SK-N-SH (cell line): ENCODE measurements at regions not wholly inside any gene's neighbourhood (a gene's known extent, or its start where the extent isn't known, plus 50 kb on each side); places are given as distances from the start of the nearest gene placed in this dataset.

Experiments used
- CTCF ChIA-PET: fragments of 300-600, 350-600 bp; formaldehyde crosslinking; extraction: SDS; loops from one replicate; lab custom pipeline; 2021; lab: Yijun Ruan, JAX
- POLR2A ChIA-PET: fragments of 350-600 bp; sonication (Branson Sonifier 250); formaldehyde crosslinking; extraction: SDS; loops from one replicate; lab custom pipeline; 2020; ENCODE audit warnings: antibody characterized with exemption, inconsistent platforms; lab: Yijun Ruan, JAX
- DNase-seq: peaks from one replicate; pipeline ENCODE4 v3.0.0; 2012
- H2AFZ ChIP-seq: fragments of 200-600 bp; sonication (generic); 2 replicates; pipeline ENCODE4 v1.8.1; 2016; ENCODE audit warnings: antibody characterized with exemption, mild to moderate bottlenecking, low read depth
- H3F3A ChIP-seq: fragments of 200-600 bp; sonication (generic); replicated peaks from 2 replicates; pipeline ENCODE3; 2016; ENCODE audit warnings: antibody characterized with exemption, mild to moderate bottlenecking; ENCODE audit not compliant: insufficient read depth
- H3K27ac ChIP-seq, 2 experiments: fragments of 200-500 bp in 1 of 2; fragments of 200-600 bp in 1 of 2; sonication (Bioruptor generic) in 1 of 2; sonication (generic), shearing (Covaris generic) in 1 of 2; 2 replicates each; pipeline versions ENCODE4 v1.5.1 to v1.6.1; 2014 to 2016; ENCODE audit warnings: low read depth in 2 of 2, inconsistent platforms in 1 of 2, low read length in 1 of 2, mild to moderate bottlenecking in 1 of 2, mixed read lengths in 1 of 2
- H3K27me3 ChIP-seq: fragments of 200-600 bp; sonication (generic), shearing (Covaris generic); 2 replicates; pipeline ENCODE4 v1.6.1; 2016; ENCODE audit warnings: mixed run types; ENCODE audit not compliant: insufficient read depth
- H3K36me3 ChIP-seq, 2 experiments: fragments of 200-500 bp in 1 of 2; fragments of 200-600 bp in 1 of 2; sonication (Bioruptor generic) in 1 of 2; sonication (generic) in 1 of 2; replicated peaks in 1 of 2; 2 replicates each; pipeline versions ENCODE3 to v1.5.1; 2014 to 2016; ENCODE audit warnings: low read length in 1 of 2, mild to moderate bottlenecking in 1 of 2; ENCODE audit not compliant: insufficient read depth in 2 of 2, control insufficient read depth in 1 of 2
- H3K4me1 ChIP-seq, 2 experiments: fragments of 200-500 bp in 1 of 2; fragments of 200-600 bp in 1 of 2; sonication (Bioruptor generic) in 1 of 2; sonication (generic), shearing (Covaris generic) in 1 of 2; 2 replicates each; pipeline versions ENCODE4 v1.5.1 to v1.6.1; 2014 to 2016; ENCODE audit warnings: low read depth in 1 of 2, low read length in 1 of 2, mixed run types in 1 of 2; ENCODE audit not compliant: insufficient read depth in 2 of 2, control insufficient read depth in 1 of 2
- H3K4me2 ChIP-seq: fragments of 200-600 bp; sonication (generic), shearing (Covaris generic); 2 replicates; pipeline ENCODE4 v1.6.1; 2017; ENCODE audit warnings: mixed run types
- H3K4me3 ChIP-seq, 2 experiments: fragments of 200-500 bp in 1 of 2; fragments of 200-600 bp in 1 of 2; sonication (Bioruptor generic) in 1 of 2; sonication (generic), shearing (Covaris generic) in 1 of 2; 2 replicates each; pipeline versions ENCODE4 v1.5.1 to v1.8.1; 2014 to 2016; ENCODE audit warnings: low read depth in 2 of 2, inconsistent platforms in 1 of 2, low read length in 1 of 2, mild to moderate bottlenecking in 1 of 2, mixed read lengths in 1 of 2, moderate library complexity in 1 of 2
- H3K79me2 ChIP-seq: fragments of 200-600 bp; sonication (generic); 2 replicates; pipeline ENCODE4 v1.8.1; 2017; ENCODE audit warnings: mild to moderate bottlenecking; ENCODE audit not compliant: insufficient read depth
- H3K9ac ChIP-seq: fragments of 200-600 bp; sonication (generic); 2 replicates; pipeline ENCODE4 v1.6.1; 2017; ENCODE audit warnings: mixed run types
- H3K9me2 ChIP-seq: fragments of 200-600 bp; sonication (generic); 2 replicates; pipeline ENCODE4 v1.6.1; 2017; ENCODE audit warnings: mixed run types
- H3K9me3 ChIP-seq: fragments of 200-600 bp; sonication (generic); 2 replicates; pipeline ENCODE4 v1.6.1; 2017; ENCODE audit warnings: mixed run types, mild to moderate bottlenecking, moderate library complexity
- H4K20me1 ChIP-seq: fragments of 200-600 bp; sonication (generic); 2 replicates; pipeline ENCODE4 v1.6.1; 2017; ENCODE audit warnings: mild to moderate bottlenecking, mixed run types; ENCODE audit not compliant: insufficient read depth
- FOSL2 ChIP-seq: IDR thresholded peaks from 2 replicates; pipeline ENCODE4 v1.4.0; 2012; ENCODE audit warnings: low read depth, mild to moderate bottlenecking, moderate library complexity, borderline replicate concordance
- FOXM1 ChIP-seq: IDR thresholded peaks from 2 replicates; pipeline ENCODE4 v1.4.0; 2012; ENCODE audit warnings: low read depth, mild to moderate bottlenecking
- IRF3 ChIP-seq: fragments of 150-350 bp; IDR thresholded peaks from 2 replicates; pipeline ENCODE4 v1.6.1; 2016; ENCODE audit warnings: mild to moderate bottlenecking, low read depth, low read length
- RCOR1 ChIP-seq: fragments of 150-350 bp; IDR thresholded peaks from 2 replicates; pipeline ENCODE4 v1.6.1; 2017; ENCODE audit warnings: antibody characterized with exemption, low read length
- RFX5 ChIP-seq: IDR thresholded peaks from 2 replicates; pipeline ENCODE4 v1.6.1; 2012; ENCODE audit warnings: mild to moderate bottlenecking, improper control_type of control experiment, low read length
- WGBS: methylation state at CpG from one replicate; pipeline ENCODE4 v1.1.6; 2017; ENCODE audit warnings: low lambda C conversion rate; 5-methylcytosine and 5-hydroxymethylcytosine counted together
- TF ChIP-seq, protein P1 (sequence below): IDR thresholded peaks from 2 replicates; pipeline ENCODE4 v1.4.0; 2012; ENCODE audit warnings: low read depth

DNA sequence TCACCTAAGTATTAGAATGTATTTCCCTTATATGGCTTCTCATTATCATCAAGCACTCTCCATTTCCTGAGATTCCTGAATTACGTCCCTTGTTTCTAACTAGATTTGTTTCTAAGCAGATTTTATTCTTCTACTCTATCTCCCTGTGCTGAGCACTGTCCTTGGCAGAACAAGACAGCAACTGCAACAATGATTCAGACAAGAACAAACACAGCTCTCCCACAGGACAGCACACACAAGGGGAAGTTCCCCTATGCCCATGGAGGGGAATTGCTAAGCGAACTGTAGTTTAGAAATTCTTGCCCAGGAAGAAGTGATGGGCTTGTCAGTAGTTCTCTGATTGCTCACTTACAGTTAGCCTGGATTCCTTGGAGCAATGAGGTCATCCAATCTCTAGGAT lies 759.9 kb downstream of the DTWD2 start:
- H3K27ac ChIP-seq: no peak overlapping the region
- ChIA-PET CTCF (no interaction called here), POLR2A (no interaction called here)
- 0 out of 2 replicates have a peak, but pooled peaks cover 6% of the 10 kb centered on the region for H3K9me3 ChIP-seq
- 4% methylated on average over 2 of the region's 2 CpGs for WGBS
- H3K27me3 ChIP-seq: no peaks in the 10 kb centered on the region
- no peak overlapping the region for H3K4me3 ChIP-seq
- H3K36me3 ChIP-seq: no peaks in the 10 kb centered on the region
- no peaks in the 10 kb centered on the region for H3K79me2 ChIP-seq
- H3F3A ChIP-seq: no peaks in the 10 kb centered on the region
- no peaks in the 10 kb centered on the region for H4K20me1 ChIP-seq
- H3K4me1 ChIP-seq: no peaks in the 10 kb centered on the region
- no peak overlapping the region for H2AFZ ChIP-seq
- TF ChIP-seq FOXM1: no peak
- no peak for TF ChIP-seq RCOR1
- DNase-seq: no peak
- H3K4me2 ChIP-seq: no peak overlapping the region
- no peaks in the 10 kb centered on the region for H3K9me2 ChIP-seq
- no peak overlapping the region for H3K9ac ChIP-seq

GRCh38 chr5:118224546-118224945 lies 763.8 kb downstream of the DTWD2 start:
- no peak overlapping the region for H3K27ac ChIP-seq
- no peaks in the 10 kb centered on the region for H3K79me2 ChIP-seq
- CTCF ChIA-PET: no interaction called here
- H3K36me3 ChIP-seq: no peaks in the 10 kb centered on the region
- no peaks in the 10 kb centered on the region for H3K27me3 ChIP-seq
- TF ChIP-seq RFX5: no peak
- TF ChIP-seq, all 33 proteins: peak for 0
- no peaks in the 10 kb centered on the region for H3F3A ChIP-seq
- no peaks in the 10 kb centered on the region for H4K20me1 ChIP-seq
- POLR2A ChIA-PET: no interaction called here
- no peak overlapping the region for H3K4me2 ChIP-seq
- 27% methylated on average over 3 of the region's 3 CpGs for WGBS
- H3K9me2 ChIP-seq: no peaks in the 10 kb centered on the region
- H3K9me3 ChIP-seq: no peaks in the 10 kb centered on the region
- H3K9ac ChIP-seq: no peak overlapping the region
- H3K4me1 ChIP-seq: no peaks in the 10 kb centered on the region
- no peak overlapping the region for H2AFZ ChIP-seq
- no peak for DNase-seq
- no peak overlapping the region for H3K4me3 ChIP-seq

- Histone ChIP-seq H3K79me2 (no peaks in the 10 kb centered on the region), H3K27me3 (no peaks in the 10 kb centered on the region), H3F3A (no peaks in the 10 kb centered on the region), H3K36me3 (no peaks in the 10 kb centered on the region), H3K27ac (no peak overlapping the region), H2AFZ (no peak overlapping the region), H3K4me1 (no peaks in the 10 kb centered on the region)
- DNase-seq: no peak
- WGBS: 7% methylated on average over 2 of the region's 2 CpGs
- CTCF ChIA-PET: no interaction called here
- TF ChIP-seq, protein P1, sequence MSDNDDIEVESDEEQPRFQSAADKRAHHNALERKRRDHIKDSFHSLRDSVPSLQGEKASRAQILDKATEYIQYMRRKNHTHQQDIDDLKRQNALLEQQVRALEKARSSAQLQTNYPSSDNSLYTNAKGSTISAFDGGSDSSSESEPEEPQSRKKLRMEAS: no peak
- TF ChIP-seq FOSL2 (no peak), IRF3 (no peak)
- TF ChIP-seq, all 33 proteins: peak for 0
- H3K9me2 ChIP-seq: no peaks in the 10 kb centered on the region
- no peaks in the 10 kb centered on the region for H4K20me1 ChIP-seq
- H3K4me3 ChIP-seq: no peak overlapping the region
- H3K9ac ChIP-seq: no peak overlapping the region
- POLR2A ChIA-PET: no interaction called here
- no peak overlapping the region for H3K4me2 ChIP-seq
- no peaks in the 10 kb centered on the region for H3K9me3 ChIP-seq
Measured at GRCh38 chr5:118220556-118221195, 767.7 kb downstream of the DTWD2 start.
